NCI-H1694 treated with DMSO at 0.1 percent for 48 hours (cell line): ENCODE measurements at regions not wholly inside any gene's neighbourhood (a gene's known extent, or its start where the extent isn't known, plus 50 kb on each side); places are given as distances from the start of the nearest gene placed in this dataset.
A peak's percentile ranks its signal among the peaks of the same experiment; 100 is the strongest.

Experiments
- DNase-seq: peaks from one replicate; lab custom pipeline; 2025; lab: John Stamatoyannopoulos, UW

DNA sequence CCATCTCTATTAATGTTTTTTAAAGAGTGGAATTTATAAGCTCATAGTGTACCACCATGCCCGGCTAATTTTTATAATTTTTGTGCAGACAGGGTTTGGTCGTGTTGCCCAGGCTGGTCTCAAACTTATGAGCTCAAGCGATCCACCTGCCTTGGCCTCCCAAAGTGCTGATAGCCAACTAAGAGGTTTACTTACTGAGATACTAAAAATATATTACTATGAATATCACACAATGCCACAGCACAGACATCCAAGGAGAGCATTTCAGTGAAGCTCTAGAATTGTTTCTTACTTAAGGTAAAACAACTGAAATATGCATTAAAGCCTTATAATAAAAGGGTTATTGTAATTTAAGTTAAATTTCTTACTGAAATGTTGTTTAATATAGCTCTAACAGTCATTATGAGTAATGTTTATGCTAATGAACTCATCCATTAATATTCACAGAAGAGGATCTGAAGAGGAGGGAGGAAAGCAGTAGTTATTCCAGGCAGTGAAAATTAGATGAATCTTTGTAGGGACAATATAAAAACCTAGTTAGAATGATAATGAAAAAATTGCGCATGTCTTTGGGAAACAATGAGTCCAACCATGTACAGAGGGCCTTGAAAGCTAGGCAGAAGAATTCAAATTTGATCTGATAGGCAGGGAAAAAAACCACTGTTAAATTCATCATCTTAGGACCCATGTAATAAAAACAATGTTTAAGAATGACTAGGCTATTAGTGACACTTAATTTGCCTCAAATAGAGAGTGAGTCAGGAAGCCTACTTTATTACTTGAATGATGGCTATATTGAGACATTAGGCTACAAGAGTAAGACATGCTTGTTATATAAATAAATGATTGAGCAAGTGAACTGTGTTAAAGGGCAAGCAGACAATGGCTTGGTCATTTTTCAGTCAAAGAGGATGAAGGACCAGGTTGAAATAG, 99.2 kb downstream of the SLC41A2 start:
- no peak for DNase-seq

DNA sequence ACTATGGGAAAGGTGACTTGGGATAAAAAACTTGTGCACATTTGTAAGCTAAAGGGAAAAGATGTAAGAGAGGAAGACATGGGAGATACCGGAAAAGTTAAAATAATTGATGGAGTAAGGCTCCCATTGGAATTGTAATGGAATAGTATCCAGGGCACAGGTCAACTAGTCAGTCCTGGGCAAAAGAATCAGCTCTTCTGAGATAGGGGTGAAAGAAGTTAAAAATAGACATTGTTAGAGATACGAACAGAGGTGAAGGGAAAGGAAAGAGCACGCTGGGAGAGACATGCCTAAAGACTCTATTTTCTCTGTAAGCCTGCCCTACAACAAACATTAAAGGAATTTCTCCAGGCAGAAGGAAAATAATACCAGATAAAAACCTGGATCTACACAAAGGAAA, 101.6 kb downstream of the SLC41A2 start:
- DNase-seq: no peak

DNA sequence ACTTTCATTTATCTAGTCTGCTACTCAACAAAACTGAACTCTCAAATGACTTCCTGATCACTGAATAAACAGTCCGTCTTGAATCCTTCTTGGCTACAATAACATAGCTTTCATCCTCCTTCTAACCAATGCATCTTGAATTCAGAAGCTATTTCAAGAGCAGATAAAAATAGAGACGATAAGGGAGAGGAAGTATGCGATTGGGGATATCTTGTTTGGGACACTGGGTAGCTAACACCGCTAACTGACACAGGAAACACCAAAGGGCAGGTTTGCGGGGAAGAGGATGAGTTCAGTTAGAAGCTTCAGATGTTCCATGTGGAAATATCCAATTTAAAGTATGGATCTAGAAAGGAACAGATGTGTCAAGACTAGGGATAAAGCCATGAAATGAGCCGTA, 102.5 kb downstream of the SLC41A2 start:
- no peak for DNase-seq

DNA sequence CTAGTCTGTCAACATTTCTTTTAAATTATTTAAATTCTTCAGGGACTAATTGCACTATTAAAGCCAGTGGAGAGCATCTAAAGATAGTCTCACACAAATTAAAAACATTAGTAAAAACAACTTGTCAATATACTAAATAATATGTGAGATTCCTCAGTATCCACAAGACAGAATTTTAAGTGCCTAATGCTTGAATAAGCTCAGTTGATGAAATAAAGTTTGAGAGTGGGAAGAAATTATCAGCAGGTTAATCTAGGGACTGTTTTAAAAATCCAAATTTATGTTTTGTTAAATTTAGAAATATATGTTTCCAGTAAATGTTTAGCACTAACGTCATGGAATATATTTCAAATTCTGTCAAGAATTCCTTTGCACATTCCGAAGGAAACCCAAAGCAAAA, 105.2 kb downstream of the SLC41A2 start:
- DNase-seq: no peak

DNA sequence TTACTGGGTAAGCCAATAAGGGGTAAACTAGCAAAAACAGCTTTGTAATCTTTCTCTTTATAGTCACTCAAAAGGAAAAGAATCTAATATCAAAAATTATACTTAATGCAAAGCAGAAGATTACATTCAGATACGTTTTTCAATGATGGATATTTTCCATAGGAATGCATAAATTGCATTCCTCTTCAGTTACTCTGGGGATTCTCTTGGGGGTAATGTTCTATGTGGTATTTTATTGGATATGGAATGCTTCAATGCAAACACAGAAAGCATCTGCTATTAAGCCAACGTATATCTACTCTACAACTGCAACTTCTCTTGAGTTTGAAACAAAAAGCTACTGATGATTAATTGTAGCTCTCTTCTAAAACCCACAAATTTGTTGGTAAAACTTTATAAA, 106.0 kb downstream of the SLC41A2 start:
- no peak for DNase-seq

DNA sequence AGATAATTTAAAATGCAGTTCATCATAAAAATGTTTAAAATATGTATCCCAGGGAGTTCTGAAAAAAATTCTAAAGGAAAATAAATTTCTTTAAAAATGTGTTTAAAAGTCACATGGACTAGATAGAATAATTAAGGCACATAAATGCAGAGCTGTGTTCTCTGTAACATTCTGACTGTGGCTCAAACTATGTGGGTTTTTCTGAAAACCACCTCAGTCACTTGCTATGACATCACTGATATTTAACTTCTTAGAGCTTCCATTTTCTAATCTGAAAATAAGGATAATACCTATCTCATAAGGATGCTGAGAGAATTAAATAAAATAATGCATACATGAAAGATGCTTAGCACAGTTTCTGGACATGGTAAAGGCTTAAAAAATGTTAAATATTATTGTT, 107.3 kb downstream of the SLC41A2 start:
- DNase-seq: no peak

DNA sequence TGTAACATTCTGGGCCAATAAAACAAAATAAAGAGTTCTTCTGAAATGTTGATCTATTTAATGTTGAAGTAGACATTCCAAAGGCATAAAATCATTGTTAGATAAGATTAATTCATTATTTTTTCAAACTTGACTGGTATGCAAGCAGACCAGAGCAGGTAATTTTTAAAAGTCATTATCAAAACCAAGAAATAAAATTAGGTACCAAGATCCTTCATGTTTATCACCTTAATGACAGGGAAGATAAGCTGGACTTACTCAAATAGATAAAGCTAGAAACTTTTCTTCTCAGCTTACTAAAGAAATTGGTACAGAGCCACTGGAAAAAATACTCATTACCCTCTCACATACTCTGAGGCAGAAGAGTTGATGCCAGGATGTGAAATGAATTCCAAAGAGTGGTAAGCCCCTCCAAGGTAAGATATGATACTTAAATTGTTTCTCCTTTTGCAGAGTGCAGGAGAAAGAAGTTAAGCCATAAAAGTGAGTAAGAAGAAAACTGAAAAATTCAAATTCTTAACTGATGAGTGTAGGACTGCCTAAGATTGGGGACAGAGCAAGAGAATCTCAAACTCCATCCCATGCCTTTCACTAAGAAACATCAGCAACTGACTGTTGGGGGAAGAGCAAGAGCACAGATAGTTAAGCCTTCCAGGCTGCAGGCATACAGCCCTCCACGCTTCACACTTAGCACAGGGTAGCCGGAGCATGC, 111.9 kb downstream of the SLC41A2 start:
- no peak for DNase-seq

DNA sequence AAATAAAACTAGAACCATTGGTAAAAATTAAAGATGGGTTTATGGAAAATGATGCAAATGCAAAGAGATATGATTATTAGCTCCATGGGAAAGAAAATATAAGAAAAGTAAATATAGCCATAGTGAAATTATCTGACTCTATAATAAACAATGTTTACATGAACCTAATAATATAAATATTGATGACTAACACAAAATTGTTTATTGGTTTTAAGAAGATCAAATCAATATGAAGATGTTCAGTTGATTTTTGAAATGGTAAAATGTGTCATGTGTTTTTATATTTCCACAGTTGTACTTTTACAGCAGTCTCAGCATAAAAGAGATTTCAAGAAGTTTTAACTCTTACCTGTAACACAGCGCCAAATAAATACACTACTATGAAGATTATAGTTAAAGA, 114.0 kb downstream of the SLC41A2 start:
- DNase-seq: no peak

DNA sequence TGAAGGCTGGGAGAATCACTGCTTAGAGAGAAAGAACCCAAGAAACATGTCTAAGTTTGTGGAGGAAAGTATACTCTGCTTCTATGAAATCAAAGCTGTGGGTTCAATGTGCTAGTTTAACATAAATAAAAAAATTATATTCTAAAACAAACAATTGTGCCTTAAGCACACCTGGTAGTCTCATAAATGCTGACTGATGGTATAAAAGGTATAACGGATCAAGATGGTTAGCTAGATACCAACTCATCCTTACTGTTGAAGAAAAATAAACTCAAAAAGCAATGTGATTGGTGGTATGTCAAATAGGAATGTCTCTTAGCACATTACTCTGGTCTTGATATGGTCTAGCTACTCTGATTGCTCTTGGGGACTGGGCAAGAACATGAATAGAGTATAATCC, 117.8 kb downstream of the SLC41A2 start:
- no peak for DNase-seq

DNA sequence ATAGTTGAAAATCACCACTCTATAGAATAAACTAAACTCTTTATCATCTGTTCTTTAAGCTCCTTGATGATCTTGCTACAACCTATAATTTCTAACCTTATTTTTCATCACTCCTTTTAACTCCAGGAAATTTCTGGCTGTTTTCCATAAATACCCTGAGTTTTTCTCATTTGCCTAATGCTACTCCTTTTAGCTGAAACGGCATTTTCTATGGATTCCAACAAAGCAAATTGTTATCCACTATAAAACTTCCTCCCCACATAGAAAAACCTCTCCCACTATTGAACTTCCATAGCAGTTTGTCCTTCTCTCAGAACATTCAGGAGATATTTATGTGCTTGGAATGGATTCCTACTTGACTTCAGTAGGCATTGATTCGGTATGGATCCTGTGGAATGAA, 122.8 kb downstream of the SLC41A2 start:
- DNase-seq: no peak

DNA sequence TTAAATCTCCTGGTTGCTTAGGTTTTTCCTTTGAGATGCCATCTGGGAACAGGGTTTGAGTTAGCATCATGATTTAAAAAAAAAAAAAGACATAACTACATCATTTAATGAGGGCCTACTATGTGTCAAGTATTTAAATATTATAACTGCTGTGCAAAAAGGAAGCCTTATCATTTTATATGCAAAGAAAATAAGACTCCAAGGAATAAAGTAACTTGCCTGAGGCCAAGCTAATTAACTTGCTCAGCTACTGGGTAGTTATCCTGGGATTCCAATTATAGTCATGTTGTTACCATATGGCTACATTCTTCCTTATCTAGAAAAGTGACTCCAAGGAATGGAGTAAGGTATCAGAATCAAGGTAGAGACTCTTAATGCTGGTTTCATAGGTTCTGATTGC, 123.5 kb downstream of the SLC41A2 start:
- DNase-seq: no peak

DNA sequence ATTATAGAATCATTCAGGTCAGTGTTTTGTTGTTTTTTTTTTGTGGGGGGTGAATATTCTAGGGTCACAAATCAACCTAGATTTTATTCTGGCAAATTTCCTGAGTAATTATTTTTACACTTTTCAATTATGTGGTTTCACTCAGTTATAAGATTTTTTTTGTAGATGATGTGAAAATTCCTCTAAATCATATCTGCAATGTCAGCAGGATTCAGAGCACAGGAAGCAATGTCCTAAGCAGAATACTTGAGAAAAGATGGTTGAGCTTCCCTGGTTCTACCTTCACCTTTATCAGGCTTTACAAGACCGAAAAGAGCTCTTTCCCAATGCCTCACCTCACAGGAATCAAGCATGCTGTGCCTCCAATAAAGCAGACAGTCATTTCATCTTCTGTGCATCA, 124.3 kb downstream of the SLC41A2 start:
- no peak for DNase-seq

DNA sequence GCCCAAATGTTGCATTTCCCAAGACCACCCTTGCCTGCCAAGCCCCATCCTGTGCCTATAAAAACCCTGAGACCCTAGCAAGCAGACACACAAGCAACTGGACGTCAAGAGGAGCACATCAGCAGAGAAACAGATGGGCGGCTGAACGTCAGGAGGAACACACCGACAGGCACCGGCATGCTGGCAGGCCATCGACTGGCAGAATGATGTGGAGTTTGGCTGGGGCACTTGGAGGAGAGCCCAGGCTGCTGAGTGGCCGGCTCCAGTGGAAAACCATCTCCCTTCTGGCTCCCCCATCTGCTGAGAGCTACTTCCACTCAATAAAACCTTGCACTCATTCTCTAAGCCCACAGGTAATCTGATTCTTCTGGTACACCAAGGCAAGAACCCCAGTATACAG, 130.1 kb downstream of the SLC41A2 start:
- DNase-seq: peak; percentile 70

DNA sequence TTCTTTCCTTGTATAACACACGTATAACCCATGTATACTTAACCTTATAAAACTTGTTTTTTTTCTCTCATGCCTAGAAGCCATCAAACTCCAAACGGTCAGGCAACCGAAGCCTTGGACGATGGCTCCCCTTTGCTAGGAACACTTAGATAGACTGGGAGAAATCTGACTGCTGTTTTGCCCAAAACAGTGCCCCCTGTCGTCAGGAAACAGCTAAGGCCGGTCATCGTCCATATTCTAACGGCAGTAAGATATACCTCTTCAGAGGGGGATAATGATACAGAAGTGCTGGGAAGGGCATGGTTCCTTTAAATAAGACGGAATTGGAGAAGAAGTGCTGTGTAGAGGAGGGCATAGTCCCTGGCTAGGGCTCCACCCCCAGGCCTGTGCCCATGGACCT, 130.5 kb downstream of the SLC41A2 start:
- no peak for DNase-seq

DNA sequence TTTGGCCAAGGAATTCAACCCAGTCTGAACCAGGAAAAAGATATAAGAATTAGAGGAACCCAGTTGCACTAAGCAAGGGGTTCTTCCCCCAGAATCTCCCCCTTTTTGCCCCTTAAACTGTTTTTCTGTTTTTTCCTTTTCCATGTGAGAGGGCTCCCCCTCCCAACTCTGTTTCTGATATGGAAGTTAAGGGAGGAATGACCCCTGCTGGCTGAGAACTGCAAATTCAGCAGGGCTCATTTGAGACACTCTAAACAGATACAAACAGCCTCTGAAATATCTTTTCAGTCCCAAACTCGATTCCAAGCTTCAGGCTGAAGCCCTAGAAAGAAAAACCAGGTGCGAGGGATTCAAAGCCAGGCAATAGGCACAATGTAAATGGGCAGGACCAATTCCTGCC, 132.7 kb downstream of the SLC41A2 start:
- no peak for DNase-seq

DNA sequence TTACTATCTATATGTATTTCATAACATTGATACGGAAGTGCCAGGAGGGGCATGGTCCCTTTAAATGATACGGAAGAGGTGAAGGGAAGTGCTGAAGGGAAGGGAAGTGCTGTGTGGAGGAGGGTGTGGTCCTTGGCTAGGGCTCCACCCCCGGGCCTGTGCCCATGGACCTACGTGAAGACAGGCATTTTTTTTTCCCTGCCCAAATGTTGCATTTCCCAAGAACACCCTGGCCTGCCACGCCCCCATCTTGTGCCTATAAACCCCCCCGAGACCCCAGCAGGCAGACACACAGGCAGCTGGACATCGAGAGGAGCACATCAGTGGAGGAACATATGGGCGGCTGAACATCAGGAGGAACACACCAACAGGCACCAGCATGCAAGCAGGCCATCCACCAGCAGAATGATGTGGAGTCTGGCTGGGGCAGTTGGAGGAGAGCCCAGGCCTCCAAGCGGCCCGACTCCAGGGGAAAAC, 134.1 kb downstream of the SLC41A2 start:
- DNase-seq: peak; percentile 78

DNA sequence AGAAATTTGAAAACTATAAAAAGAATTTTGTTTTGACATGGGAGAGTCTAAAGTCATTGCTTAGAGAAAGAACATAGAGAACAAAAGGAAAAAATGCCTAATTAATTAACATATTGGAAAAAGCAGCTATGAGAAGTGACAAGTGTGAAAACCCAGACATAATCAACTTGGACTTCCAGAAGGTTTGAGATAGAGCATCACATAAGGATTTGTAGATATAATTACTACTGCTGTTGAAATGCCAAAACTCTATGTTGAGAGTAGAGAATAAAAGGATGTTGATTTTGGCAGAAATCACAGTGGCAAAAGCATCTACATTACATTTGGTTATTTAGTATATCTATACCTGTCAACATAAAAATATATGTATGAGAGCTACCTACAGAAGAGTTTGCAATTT, 135.1 kb downstream of the SLC41A2 start:
- DNase-seq: no peak

DNA sequence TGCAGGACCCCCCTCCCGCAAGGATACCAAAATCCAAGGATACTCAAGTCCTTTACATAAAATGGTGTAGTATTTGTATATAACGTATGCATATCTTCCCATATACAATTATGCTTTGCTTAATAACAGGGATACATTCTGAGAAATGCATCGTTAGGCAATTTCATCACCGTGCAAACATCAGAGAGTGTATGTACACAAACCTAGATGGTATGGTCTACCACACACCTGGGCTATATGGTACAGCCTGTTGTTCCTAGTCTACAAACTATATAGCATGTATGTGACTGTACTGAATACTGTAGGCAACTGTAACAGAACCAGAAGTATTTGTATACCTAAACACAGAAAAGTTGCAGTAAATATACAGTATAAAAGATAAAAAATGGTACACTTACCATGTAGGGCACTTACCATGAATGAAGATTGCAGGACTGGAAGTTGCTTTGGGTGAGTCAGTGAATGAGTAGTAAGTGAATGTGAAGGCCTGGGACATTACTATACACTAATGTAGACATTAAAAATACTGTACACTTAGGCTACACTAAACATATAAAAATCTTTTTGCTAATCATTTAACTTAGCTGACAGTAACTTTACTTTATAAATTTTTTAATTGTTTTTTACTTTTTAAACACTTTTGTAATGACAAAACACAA, 141.1 kb downstream of the SLC41A2 start:
- DNase-seq: no peak

DNA sequence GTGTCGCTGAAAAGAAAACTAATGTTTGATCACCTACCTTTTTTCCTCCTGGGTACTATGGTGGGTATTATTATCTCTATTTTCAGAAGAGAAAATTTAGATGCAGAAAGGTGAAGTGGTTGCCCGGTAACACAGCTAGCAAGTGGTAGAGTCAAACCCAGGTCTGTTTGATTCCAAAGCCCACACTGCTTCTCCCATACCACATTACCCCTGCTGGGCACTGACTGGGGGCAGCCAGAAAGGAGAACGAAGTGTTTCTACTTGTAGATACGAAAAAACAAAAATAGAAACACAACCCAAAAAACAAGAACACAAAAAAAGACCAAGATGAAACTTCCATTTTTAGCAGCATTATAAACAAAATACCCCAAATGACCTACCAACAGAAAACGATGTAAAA, 142.2 kb downstream of the SLC41A2 start:
- DNase-seq: no peak

DNA sequence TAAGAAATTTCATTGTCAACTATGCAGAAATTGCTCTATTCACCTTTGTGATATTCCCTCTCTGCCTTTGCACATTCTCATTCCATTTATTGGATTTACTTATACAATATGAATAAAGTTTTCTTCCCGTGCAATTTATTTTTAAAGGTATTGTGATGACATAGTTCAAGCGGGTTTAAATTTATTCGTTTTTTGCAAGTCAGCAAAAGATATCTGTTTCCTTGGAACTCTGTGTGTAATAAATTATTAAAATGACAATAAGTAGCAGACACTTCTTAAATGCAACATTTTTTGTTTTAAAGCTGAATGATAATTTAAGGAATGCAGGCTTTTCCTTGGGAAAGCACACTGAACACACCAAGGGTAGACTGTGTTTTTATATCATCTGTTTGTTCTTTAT, 143.1 kb downstream of the SLC41A2 start:
- no peak for DNase-seq
